H1 (cell line): ENCODE measurements at regions not wholly inside any gene's neighbourhood (a gene's known extent, or its start where the extent isn't known, plus 50 kb on each side); places are given as distances from the start of the nearest gene placed in this dataset.

Experiments
- CTCF ChIA-PET: fragments of 300-600 bp; sonication (Branson Sonifier 250); formaldehyde crosslinking; loops from one replicate; lab custom pipeline; 2021; ENCODE audit not compliant: partially characterized antibody; lab: Charles Lee
- POLR2A ChIA-PET: fragments of 300-600 bp; sonication (Branson Sonifier 250); formaldehyde crosslinking; loops from one replicate; lab custom pipeline; 2021; ENCODE audit warnings: inconsistent platforms; ENCODE audit not compliant: partially characterized antibody; lab: Charles Lee
- DNase-seq, 2 experiments: peaks; one replicate each; pipeline versions ENCODE4 v3.0.0 to v3.0.0-alpha.2; 2010 to 2022; ENCODE audit warnings: low spot score in 2 of 2, low read depth in 1 of 2, mixed read lengths in 1 of 2
- FAIRE-seq: peaks from 2 replicates; lab custom pipeline; 2011; peaks lifted over from hg19 to GRCh38; lab: Jason Lieb, UNC
- H2AFZ ChIP-seq: 2 replicates; pipeline ENCODE4 v1.8.1; 2012; ENCODE audit warnings: low read length, inconsistent platforms
- H2AK5ac ChIP-seq: 2 replicates; pipeline ENCODE4 v1.6.1; 2013; ENCODE audit warnings: low read depth, low read length
- H2BK120ac ChIP-seq: replicated peaks from 2 replicates; pipeline ENCODE3; 2013; ENCODE audit warnings: low read depth, low read length, inconsistent platforms
- H2BK12ac ChIP-seq: 2 replicates; pipeline ENCODE4 v1.6.1; 2013; ENCODE audit warnings: low read depth, low read length
- H2BK15ac ChIP-seq: 2 replicates; pipeline ENCODE4 v1.6.1; 2013; ENCODE audit warnings: low read length
- H2BK20ac ChIP-seq: 2 replicates; pipeline ENCODE4 v1.6.1; 2013; ENCODE audit warnings: low read length
- H2BK5ac ChIP-seq: 2 replicates; pipeline ENCODE4 v1.6.1; 2013; ENCODE audit warnings: low read depth, low read length
- H3K14ac ChIP-seq: 2 replicates; pipeline ENCODE4 v1.6.1; 2013; ENCODE audit warnings: inconsistent platforms; ENCODE audit not compliant: insufficient read length
- H3K18ac ChIP-seq: 2 replicates; pipeline ENCODE4 v1.6.1; 2013; ENCODE audit warnings: low read length; ENCODE audit errors: extremely low read depth
- H3K23ac ChIP-seq: 2 replicates; pipeline ENCODE4 v1.6.1; 2013; ENCODE audit warnings: inconsistent platforms; ENCODE audit not compliant: insufficient read length
- H3K23me2 ChIP-seq: 2 replicates; pipeline ENCODE4 v1.6.1; 2013; ENCODE audit warnings: low read depth, low read length
- H3K27ac ChIP-seq: 2 replicates; pipeline ENCODE4 v1.6.1; 2011; ENCODE audit warnings: low read depth, low read length, inconsistent platforms
- H3K27me3 ChIP-seq, 4 experiments: replicated peaks in 1 of 4; 1 replicate in 1 of 4; 2 replicates in 3 of 4; pipeline versions ENCODE4 v1.6.1 to v1.8.1; 2011 to 2013; ENCODE audit warnings: low read length in 3 of 4, mild to moderate bottlenecking in 3 of 4, inconsistent platforms in 2 of 4, mixed read lengths in 2 of 4, moderate library complexity in 1 of 4; ENCODE audit not compliant: control insufficient read depth in 3 of 4, insufficient read depth in 3 of 4; ENCODE audit errors: extremely low read depth in 1 of 4
- H3K36me3 ChIP-seq, 4 experiments: 2 replicates each; pipeline versions ENCODE4 v1.6.1 to v1.8.1; 2011 to 2013; ENCODE audit warnings: mild to moderate bottlenecking in 4 of 4, low read length in 3 of 4, moderate library complexity in 2 of 4, control low read depth in 1 of 4, inconsistent platforms in 1 of 4; ENCODE audit not compliant: insufficient read depth in 4 of 4, control insufficient read depth in 2 of 4
- H3K4ac ChIP-seq: replicated peaks from 2 replicates; pipeline ENCODE3; 2013; ENCODE audit warnings: low read length, low read depth, mixed read lengths, inconsistent platforms; ENCODE audit not compliant: insufficient read length
- H3K4me1 ChIP-seq, 4 experiments: replicated peaks in 1 of 4; 1 replicate in 1 of 4; 2 replicates in 3 of 4; pipeline versions ENCODE4 v1.6.1 to v1.8.1; 2011 to 2013; ENCODE audit warnings: low read length in 3 of 4, inconsistent platforms in 2 of 4, mixed read lengths in 1 of 4; ENCODE audit not compliant: insufficient read depth in 4 of 4, control insufficient read depth in 3 of 4
- H3K4me2 ChIP-seq, 2 experiments: 2 replicates each; pipeline versions ENCODE4 v1.6.1 to v1.8.1; 2011 to 2013; ENCODE audit warnings: low read depth in 2 of 2, low read length in 2 of 2, control low read depth in 1 of 2, inconsistent platforms in 1 of 2, mild to moderate bottlenecking in 1 of 2; ENCODE audit not compliant: insufficient read depth in 1 of 2
- H3K4me3 ChIP-seq, 4 experiments: fragments of 200-600, 300-600 bp in 1 of 4; sonication (generic), shearing (Covaris generic), sonication (Bioruptor Twin) in 1 of 4; 2 replicates each; pipeline versions ENCODE4 v1.5.1 to v1.8.1; 2011 to 2016; ENCODE audit warnings: low read length in 4 of 4, low read depth in 3 of 4, control low read depth in 2 of 4, inconsistent platforms in 2 of 4, mild to moderate bottlenecking in 2 of 4, mixed read lengths in 1 of 4, moderate library complexity in 1 of 4; ENCODE audit not compliant: insufficient read depth in 2 of 4; ENCODE audit errors: extremely low read depth in 1 of 4
- H3K56ac ChIP-seq: replicated peaks from 2 replicates; pipeline ENCODE3; 2013; ENCODE audit warnings: low read depth, mild to moderate bottlenecking, mixed read lengths, low read length, inconsistent platforms; ENCODE audit not compliant: insufficient read length
- H3K79me1 ChIP-seq: 2 replicates; pipeline ENCODE4 v1.6.1; 2013; ENCODE audit warnings: low read depth, low read length, control low read depth
- H3K79me2 ChIP-seq, 2 experiments: 2 replicates each; pipeline versions ENCODE4 v1.6.1 to v1.8.1; 2012 to 2013; ENCODE audit warnings: low read length in 2 of 2, mild to moderate bottlenecking in 2 of 2, inconsistent platforms in 1 of 2; ENCODE audit not compliant: insufficient read depth in 2 of 2, control insufficient read depth in 1 of 2
- H3K9ac ChIP-seq, 4 experiments: replicated peaks in 1 of 4; 1 replicate in 1 of 4; 2 replicates in 3 of 4; pipeline versions ENCODE4 v1.6.1 to v1.8.1; 2011 to 2013; ENCODE audit warnings: low read depth in 3 of 4, low read length in 3 of 4, control low read depth in 2 of 4, mild to moderate bottlenecking in 2 of 4, moderate library complexity in 2 of 4, inconsistent platforms in 1 of 4; ENCODE audit errors: extremely low read depth in 1 of 4
- H3K9me3 ChIP-seq, 2 experiments: 2 replicates each; pipeline versions ENCODE4 v1.6.1 to v1.8.1; 2012 to 2013; ENCODE audit warnings: mild to moderate bottlenecking in 2 of 2, moderate library complexity in 2 of 2, control low read depth in 1 of 2, inconsistent platforms in 1 of 2, low read depth in 1 of 2, low read length in 1 of 2, mixed read lengths in 1 of 2; ENCODE audit not compliant: insufficient read depth in 2 of 2
- H4K20me1 ChIP-seq, 2 experiments: replicated peaks in 1 of 2; 2 replicates each; pipeline versions ENCODE3 to v1.8.1; 2011 to 2013; ENCODE audit warnings: inconsistent platforms in 2 of 2, low read length in 2 of 2, mild to moderate bottlenecking in 1 of 2; ENCODE audit not compliant: insufficient read depth in 2 of 2, control insufficient read depth in 1 of 2
- H4K5ac ChIP-seq: 2 replicates; pipeline ENCODE4 v1.6.1; 2013; ENCODE audit warnings: low read length, low read depth, mixed read lengths, inconsistent platforms; ENCODE audit not compliant: insufficient read length
- H4K8ac ChIP-seq: 2 replicates; pipeline ENCODE4 v1.8.0; 2013; ENCODE audit warnings: mild to moderate bottlenecking, moderate library complexity, low read length, inconsistent platforms; ENCODE audit not compliant: insufficient read depth; ENCODE audit errors: extremely low read depth
- H4K91ac ChIP-seq: replicated peaks from 2 replicates; pipeline ENCODE3; 2013; ENCODE audit warnings: low read length, mixed read lengths, inconsistent platforms; ENCODE audit not compliant: insufficient read length
- CREB1 ChIP-seq: IDR thresholded peaks from 2 replicates; pipeline ENCODE4 v1.6.1; 2012; ENCODE audit warnings: inconsistent platforms
- CTBP2 ChIP-seq: IDR thresholded peaks from 2 replicates; pipeline ENCODE4 v1.7.0; 2011; ENCODE audit warnings: borderline replicate concordance, mild to moderate bottlenecking, moderate library complexity, mixed read lengths, low read length; ENCODE audit not compliant: insufficient read depth, insufficient read length
- E2F6 ChIP-seq: IDR thresholded peaks from 2 replicates; pipeline ENCODE4 v1.6.1; 2012; ENCODE audit warnings: inconsistent platforms
- EZH2 ChIP-seq: fragments of 200-600 bp; sonication (generic); IDR thresholded peaks from 2 replicates; pipeline ENCODE4 v1.7.1; 2012; ENCODE audit warnings: low read depth, mild to moderate bottlenecking, moderate library complexity, low read length, inconsistent platforms; ENCODE audit not compliant: severe bottlenecking
- FOSL1 ChIP-seq: IDR thresholded peaks from 2 replicates; pipeline ENCODE4 v1.6.1; 2011; ENCODE audit warnings: mild to moderate bottlenecking, low read depth, low read length, moderate library complexity; ENCODE audit not compliant: insufficient read depth
- KDM1A ChIP-seq: fragments of 200-600, 300-600 bp; sonication (generic); IDR thresholded peaks from 2 replicates; pipeline ENCODE4 v1.7.1; 2016; ENCODE audit warnings: mild to moderate bottlenecking, low read length, borderline replicate concordance
- KDM4A ChIP-seq: IDR thresholded peaks from one replicate; pipeline ENCODE4 v1.7.1; 2012; ENCODE audit warnings: low read depth, mild to moderate bottlenecking, moderate library complexity, low read length, inconsistent platforms; ENCODE audit not compliant: severe bottlenecking
- PHF8 ChIP-seq: fragments of 200-600 bp; sonication (generic); conservative IDR thresholded peaks from 2 replicates; pipeline ENCODE4 v1.7.1; 2012; ENCODE audit warnings: low read depth, mild to moderate bottlenecking, inconsistent platforms, low read length, moderate library complexity
- POLR2AphosphoS5 ChIP-seq: IDR thresholded peaks from 2 replicates; pipeline ENCODE4 v1.6.1; 2011; ENCODE audit warnings: low read depth, low read length
- RBBP5 ChIP-seq: IDR thresholded peaks from 2 replicates; pipeline ENCODE4 v1.7.1; 2012; ENCODE audit warnings: low read depth, mild to moderate bottlenecking, inconsistent platforms, low read length, moderate library complexity, borderline replicate concordance
- RNF2 ChIP-seq: fragments of 200-900, 300-1000 bp; sonication (generic); IDR thresholded peaks from 2 replicates; pipeline ENCODE4 v1.7.1; 2016; ENCODE audit warnings: borderline replicate concordance, low read depth, mild to moderate bottlenecking, antibody characterized with exemption, low read length; ENCODE audit not compliant: poor library complexity, severe bottlenecking; ENCODE audit errors: missing control alignments
- TEAD4 ChIP-seq: IDR thresholded peaks from 2 replicates; pipeline ENCODE4 v1.6.1; 2012; ENCODE audit warnings: low read depth, low read length, inconsistent platforms, mixed read lengths
- ZNF274 ChIP-seq: IDR thresholded peaks from 2 replicates; pipeline ENCODE4 v1.7.0; 2012; ENCODE audit warnings: low read length, borderline replicate concordance; ENCODE audit errors: extremely low read depth
- WGBS, 2 experiments: shearing (Covaris generic) in 1 of 2; methylation state at CpG; one replicate each; pipeline versions ENCODE4 v1.1.6 to v1.1.7; 2013 to 2015; ENCODE audit warnings: low lambda C conversion rate in 2 of 2, mixed read lengths in 2 of 2, inconsistent platforms in 1 of 2, low coverage in 1 of 2, missing lambda C conversion rate in 1 of 2; ENCODE audit not compliant: insufficient replicate concordance in 2 of 2, insufficient coverage in 1 of 2, insufficient read length in 1 of 2; ENCODE audit errors: extremely low coverage in 1 of 2, missing lambda C conversion rate in 1 of 2; 5-methylcytosine and 5-hydroxymethylcytosine counted together

GRCh38 chr5:92981001-92981400 lies 600.0 kb downstream of the NR2F1-AS1 start:
- CTCF ChIA-PET: no interaction called here
- TF ChIP-seq PHF8 (no peak), CTBP2 (no peak), CREB1 (no peak), KDM1A (no peak), RBBP5 (no peak), FOSL1 (no peak), TEAD4 (no peak), POLR2AphosphoS5 (no peak), E2F6 (no peak), KDM4A (no peak), RNF2 (no peak), EZH2 (no peak), ZNF274 (no peak)

More at GRCh38 chr5:92981001-92981400, 600.0 kb downstream of the NR2F1-AS1 start:
- no peak for FAIRE-seq
- Histone ChIP-seq H3K36me3 (no peaks in the 10 kb centered on the region), H3K23me2 (no peaks in the 10 kb centered on the region), H2BK12ac (no peak overlapping the region), H4K8ac (no peak overlapping the region), H3K27me3 (no peaks in the 10 kb centered on the region), H3K9me3 (no peaks in the 10 kb centered on the region), H3K14ac (no peak overlapping the region), H3K23ac (no peak overlapping the region), H3K56ac (no peak overlapping the region), H2AFZ (no peak overlapping the region), H3K27ac (no peak overlapping the region), H4K5ac (no peak overlapping the region), H3K18ac (no peak overlapping the region), H2BK15ac (no peak overlapping the region), H2AK5ac (no peak overlapping the region), H2BK20ac (no peak overlapping the region), H2BK120ac (no peak overlapping the region), H3K4me2 (no peak overlapping the region), H3K4ac (no peak overlapping the region), H3K4me3 (no peak overlapping the region), H2BK5ac (no peak overlapping the region), H3K79me1 (no peaks in the 10 kb centered on the region), H3K9ac (no peak overlapping the region), H3K79me2 (no peaks in the 10 kb centered on the region), H3K4me1 (no peaks in the 10 kb centered on the region), H4K91ac (no peak overlapping the region), H4K20me1 (no peaks in the 10 kb centered on the region)
- POLR2A ChIA-PET: no interaction called here
- no peak for DNase-seq
- WGBS, 2 experiments: 84% methylated on average over 1 of the region's 1 CpG; no CpG with 5 or more reads in 1 of the 2 experiments
